NCI-H2227 (cell line): ENCODE measurements at regions not wholly inside any gene's neighbourhood (a gene's known extent, or its start where the extent isn't known, plus 50 kb on each side); places are given as distances from the start of the nearest gene placed in this dataset.

ENCODE experiments used
- DNase-seq: peaks from one replicate; lab custom pipeline; 2025; ENCODE audit not compliant: unreplicated experiment; lab: John Stamatoyannopoulos, UW

GRCh38 chr6:114471450-114471849 is 128.6 kb upstream of the HS3ST5 start:
- DNase-seq, result no peak

- DNase-seq, result no peak
Measured at GRCh38 chr6:114467931-114468330, 125.1 kb upstream of the HS3ST5 start.

- DNase-seq, result no peak
Measured at GRCh38 chr6:114465511-114465910, 122.7 kb upstream of the HS3ST5 start.

- DNase-seq, result no peak
Measured at GRCh38 chr6:114453737-114454276, 111.0 kb upstream of the HS3ST5 start.

- DNase-seq, result no peak
Measured at GRCh38 chr6:114452785-114453401, 110.1 kb upstream of the HS3ST5 start.

- DNase-seq, result no peak
Measured at GRCh38 chr6:114450631-114451030, 107.8 kb upstream of the HS3ST5 start.

GRCh38 chr6:114449659-114450058 is 106.8 kb upstream of the HS3ST5 start:
- DNase-seq, result no peak

- no peak for DNase-seq
Measured at GRCh38 chr6:114446342-114446741, 103.5 kb upstream of the HS3ST5 start.

GRCh38 chr6:114445846-114446245 is 103.0 kb upstream of the HS3ST5 start:
- DNase-seq, result no peak

- no peak for DNase-seq
Measured at GRCh38 chr6:114439411-114439810, 96.6 kb upstream of the HS3ST5 start.

GRCh38 chr6:114437235-114437634 is 94.4 kb upstream of the HS3ST5 start:
- DNase-seq, result no peak

- no peak for DNase-seq
Measured at GRCh38 chr6:114436691-114437090, 93.9 kb upstream of the HS3ST5 start.

- DNase-seq, result no peak
Measured at GRCh38 chr6:114435985-114436384, 93.2 kb upstream of the HS3ST5 start.

- DNase-seq, result no peak
Measured at GRCh38 chr6:114432400-114432799, 89.6 kb upstream of the HS3ST5 start.

GRCh38 chr6:114431641-114432040 is 88.8 kb upstream of the HS3ST5 start:
- DNase-seq, result no peak

GRCh38 chr6:114430534-114431124 is 87.8 kb upstream of the HS3ST5 start:
- DNase-seq, result no peak

- DNase-seq, result no peak
Measured at GRCh38 chr6:114428341-114428740, 85.5 kb upstream of the HS3ST5 start.

GRCh38 chr6:114421199-114421598 is 78.4 kb upstream of the HS3ST5 start:
- no peak for DNase-seq

GRCh38 chr6:114419175-114419574 is 76.4 kb upstream of the HS3ST5 start:
- no peak for DNase-seq

GRCh38 chr6:114418304-114418972 is 75.6 kb upstream of the HS3ST5 start:
- DNase-seq, result no peak

- DNase-seq, result no peak
Measured at GRCh38 chr6:114407426-114408035, 64.7 kb upstream of the HS3ST5 start.
